ENCODE measurements at regions not wholly inside any gene's neighbourhood (a gene's known extent, or its start where the extent isn't known, plus 50 kb on each side); places are given as distances from the start of the nearest gene placed in this dataset.

DNA sequence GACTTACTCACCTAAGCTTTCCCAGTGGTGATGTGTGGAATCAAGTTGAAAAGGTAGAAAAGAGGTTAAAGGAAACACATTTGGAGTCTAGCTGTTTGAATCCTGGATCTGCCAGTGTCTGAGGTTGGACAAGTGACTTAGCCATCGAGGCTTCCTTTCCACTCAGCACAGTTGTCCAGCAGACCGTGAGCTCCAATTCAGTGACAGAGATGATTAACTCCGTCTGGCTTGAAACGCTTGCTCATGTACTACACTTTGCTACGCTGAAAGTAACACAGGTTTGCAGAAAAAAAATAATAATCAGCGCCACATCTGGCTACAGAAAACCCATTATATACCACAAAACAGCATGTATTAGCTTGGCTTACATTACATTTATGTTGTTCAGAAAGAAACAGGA, 364.9 kb upstream of the MCTP2 start:
- TF ChIP-seq EZH2phosphoT487 (IDR thresholded peaks at IDR 0.05; ENCODE audit: borderline replicate concordance): no peak
- TF ChIP-seq, protein P1, sequence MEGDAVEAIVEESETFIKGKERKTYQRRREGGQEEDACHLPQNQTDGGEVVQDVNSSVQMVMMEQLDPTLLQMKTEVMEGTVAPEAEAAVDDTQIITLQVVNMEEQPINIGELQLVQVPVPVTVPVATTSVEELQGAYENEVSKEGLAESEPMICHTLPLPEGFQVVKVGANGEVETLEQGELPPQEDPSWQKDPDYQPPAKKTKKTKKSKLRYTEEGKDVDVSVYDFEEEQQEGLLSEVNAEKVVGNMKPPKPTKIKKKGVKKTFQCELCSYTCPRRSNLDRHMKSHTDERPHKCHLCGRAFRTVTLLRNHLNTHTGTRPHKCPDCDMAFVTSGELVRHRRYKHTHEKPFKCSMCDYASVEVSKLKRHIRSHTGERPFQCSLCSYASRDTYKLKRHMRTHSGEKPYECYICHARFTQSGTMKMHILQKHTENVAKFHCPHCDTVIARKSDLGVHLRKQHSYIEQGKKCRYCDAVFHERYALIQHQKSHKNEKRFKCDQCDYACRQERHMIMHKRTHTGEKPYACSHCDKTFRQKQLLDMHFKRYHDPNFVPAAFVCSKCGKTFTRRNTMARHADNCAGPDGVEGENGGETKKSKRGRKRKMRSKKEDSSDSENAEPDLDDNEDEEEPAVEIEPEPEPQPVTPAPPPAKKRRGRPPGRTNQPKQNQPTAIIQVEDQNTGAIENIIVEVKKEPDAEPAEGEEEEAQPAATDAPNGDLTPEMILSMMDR (conservative IDR thresholded peaks at IDR 0.05; ENCODE audit: low read length): no peak

Data from Loucy (cell line).